GM18868 (cell line): ENCODE measurements at regions not wholly inside any gene's neighbourhood (a gene's known extent, or its start where the extent isn't known, plus 50 kb on each side); places are given as distances from the start of the nearest gene placed in this dataset.

Experiments
- ATAC-seq: cut with Tn5 transposase; IDR thresholded peaks from one replicate; pipeline ENCODE4 v1.9.1; 2021; ENCODE audit warnings: mild to moderate bottlenecking, moderate library complexity; ENCODE audit not compliant: unreplicated experiment

DNA sequence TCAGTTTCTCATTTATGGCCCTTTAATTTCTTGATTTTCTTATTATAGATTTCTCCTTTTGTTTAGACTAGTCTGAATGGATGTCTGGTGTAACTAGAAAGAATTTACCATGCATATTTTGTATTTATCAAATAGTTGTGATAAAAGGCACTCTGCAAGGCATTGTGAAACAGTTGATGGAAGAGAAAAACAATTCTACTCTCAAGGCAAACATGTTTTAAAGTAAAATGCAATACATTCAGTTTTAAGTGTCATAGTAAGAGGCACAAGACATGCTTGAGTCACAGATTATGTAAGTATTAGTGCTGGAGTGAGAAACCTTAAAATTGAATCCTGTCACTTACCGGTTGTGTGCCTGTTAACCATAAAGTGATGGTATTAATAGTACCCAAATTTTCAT lies 283.3 kb upstream of the DKK2 start:
- ATAC-seq, result no peak

GRCh38 chr4:107318078-107318477 lies 282.0 kb upstream of the DKK2 start:
- no peak for ATAC-seq

DNA sequence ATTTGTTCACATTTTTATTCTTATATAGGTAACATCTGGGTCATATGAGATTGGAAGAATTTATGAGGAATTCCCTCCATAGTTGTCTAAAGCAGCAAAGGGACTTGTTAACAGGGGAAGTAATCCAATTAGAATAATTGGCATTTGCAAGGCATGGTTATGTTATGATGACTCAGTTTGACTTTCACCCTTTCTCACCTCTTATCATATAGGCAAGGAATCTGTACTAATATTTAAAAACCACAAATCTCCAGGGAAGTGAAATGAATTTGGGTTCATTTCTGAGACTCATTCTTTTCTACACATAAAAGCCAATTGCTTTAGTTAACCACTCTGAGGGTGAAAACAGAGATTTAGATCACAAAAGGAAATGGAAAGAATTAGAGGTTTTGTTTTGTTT lies 281.5 kb upstream of the DKK2 start:
- ATAC-seq, result no peak

- no peak for ATAC-seq
These were observed 279.5 kb upstream of the DKK2 start for GRCh38 chr4:107315584-107315983.

- ATAC-seq, result no peak
These were observed 278.0 kb upstream of the DKK2 start for GRCh38 chr4:107314156-107314555.

DNA sequence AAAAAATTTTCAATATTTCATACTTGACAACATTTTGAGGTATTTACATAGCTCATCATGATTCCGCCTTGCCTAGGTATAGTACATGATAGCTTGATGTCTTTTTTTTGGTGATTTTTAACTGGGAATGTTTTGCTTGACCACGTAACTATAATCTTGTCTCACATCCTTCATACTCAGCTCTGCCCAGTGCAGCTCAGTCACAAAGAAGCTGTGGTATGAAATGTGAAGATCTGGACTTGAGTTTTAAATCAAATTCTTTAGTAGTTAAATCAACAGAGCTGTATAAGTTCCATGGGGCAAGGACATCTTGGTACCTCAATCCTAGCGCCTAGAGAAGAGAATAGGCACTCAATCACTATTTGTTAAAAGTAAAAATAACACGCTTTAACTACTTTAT lies 276.3 kb upstream of the DKK2 start:
- ATAC-seq, result no peak

GRCh38 chr4:107304699-107305286 lies 268.7 kb upstream of the DKK2 start:
- ATAC-seq, result no peak

DNA sequence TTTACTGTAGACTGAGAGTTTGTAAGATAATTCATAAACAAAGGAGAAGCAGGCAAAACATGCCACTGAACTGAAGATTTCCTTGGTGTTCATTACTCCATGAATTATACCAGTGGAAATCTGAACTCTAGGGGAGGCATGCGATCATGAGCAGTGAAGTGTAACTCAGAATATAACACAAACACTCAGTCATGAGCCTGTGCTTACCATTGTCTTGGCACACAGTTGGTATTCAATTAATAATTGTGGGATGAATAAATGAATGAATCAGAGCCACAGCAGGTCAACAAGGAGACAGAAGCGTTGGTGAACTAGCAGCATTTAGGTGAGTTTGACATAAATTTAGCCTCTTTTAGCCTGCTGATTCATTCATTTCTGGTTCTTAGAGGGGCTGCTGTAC lies 263.5 kb upstream of the DKK2 start:
- no peak for ATAC-seq

- no peak for ATAC-seq
These were observed 256.9 kb upstream of the DKK2 start for GRCh38 chr4:107292979-107293378.

GRCh38 chr4:107283587-107284559 lies 247.8 kb upstream of the DKK2 start:
- no peak for ATAC-seq

- ATAC-seq, result no peak
These were observed 243.6 kb upstream of the DKK2 start for GRCh38 chr4:107279733-107280132.

DNA sequence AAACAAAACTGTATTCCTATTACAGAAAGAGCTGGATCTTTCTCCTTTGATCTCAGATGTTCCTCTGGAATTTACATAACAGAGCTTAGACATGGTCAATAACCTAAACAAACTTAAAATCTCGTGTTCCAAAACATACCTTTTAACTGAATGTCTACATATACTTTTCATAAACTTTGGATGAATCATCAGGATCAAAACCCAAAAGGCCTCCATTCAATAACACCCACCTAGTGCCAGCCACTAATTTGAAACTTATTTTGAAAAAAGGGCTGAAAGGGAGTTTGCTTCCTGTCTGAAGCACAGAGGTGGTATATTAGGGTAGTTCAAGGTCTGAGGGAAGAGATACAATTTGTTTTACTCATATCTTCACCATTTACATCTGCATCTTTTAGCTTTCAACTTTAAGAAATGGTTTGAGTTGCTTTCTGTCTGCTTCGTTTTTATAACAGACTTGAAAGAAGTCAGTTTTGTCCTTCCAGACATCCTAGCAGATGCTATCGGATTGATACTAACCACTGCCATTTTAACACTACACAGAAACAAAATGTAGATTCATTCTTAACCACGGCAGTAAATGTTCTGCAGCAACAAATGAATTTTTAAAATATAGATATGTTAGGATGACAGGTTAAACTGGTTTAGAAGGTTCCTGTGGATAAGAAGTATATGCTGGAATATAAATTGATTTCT lies 242.8 kb upstream of the DKK2 start:
- ATAC-seq, result no peak

DNA sequence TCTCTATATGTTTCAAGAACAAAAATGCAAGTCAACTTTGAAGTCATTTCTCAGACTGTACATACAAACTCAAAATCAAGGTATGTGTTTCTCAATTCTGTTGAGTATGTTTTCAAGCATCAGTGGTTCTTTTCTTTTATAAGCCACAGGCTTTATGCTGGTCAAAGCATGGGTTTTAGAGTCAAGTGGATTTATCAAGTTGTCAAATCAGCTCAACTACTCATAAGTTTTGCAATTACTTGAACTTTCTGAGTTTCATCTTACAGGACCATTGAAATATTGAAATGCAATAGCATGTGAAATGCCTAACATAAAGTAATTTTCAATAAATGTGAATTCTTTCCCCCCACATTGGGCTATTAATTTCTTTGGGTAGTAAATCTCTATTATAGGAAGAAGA lies 239.9 kb upstream of the DKK2 start:
- no peak for ATAC-seq

DNA sequence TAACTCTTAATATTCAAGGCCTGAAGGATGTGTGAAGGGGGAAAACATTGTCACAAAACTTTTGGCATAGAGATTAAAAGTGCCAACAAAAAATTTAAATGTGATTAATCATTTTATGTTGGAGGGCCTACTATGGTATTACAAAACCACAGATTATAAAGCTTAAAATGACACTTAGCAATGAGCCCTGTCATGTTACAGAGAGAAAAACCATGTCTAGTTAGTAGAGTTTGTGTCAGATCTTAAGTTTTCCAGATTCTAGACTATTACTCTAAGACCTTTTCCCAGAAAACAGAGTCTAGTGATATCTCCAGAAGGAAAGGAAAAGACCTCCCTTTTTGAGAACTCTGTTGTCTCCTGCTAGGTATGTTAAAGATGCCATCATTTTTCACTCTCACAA lies 239.1 kb upstream of the DKK2 start:
- no peak for ATAC-seq

DNA sequence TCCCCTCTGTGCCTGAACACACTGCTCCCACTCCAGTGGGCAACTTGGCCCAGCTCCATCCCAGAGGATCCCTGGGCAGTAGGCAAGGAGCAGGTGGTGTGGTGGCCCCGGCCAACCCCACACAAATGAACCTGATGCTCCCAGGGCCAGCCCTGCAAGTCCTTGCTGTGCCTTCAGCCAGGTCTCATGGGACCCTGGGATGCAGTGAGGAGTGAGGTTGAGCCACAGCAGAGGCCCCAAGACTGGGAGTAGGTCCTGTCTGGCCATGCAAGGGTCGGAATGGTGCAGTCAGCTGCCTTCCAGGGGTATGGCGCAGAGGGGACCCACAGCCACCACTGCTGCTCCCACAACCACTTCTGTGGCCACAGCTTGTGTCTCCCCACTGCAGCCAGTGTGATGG lies 234.5 kb upstream of the DKK2 start:
- ATAC-seq, result no peak

DNA sequence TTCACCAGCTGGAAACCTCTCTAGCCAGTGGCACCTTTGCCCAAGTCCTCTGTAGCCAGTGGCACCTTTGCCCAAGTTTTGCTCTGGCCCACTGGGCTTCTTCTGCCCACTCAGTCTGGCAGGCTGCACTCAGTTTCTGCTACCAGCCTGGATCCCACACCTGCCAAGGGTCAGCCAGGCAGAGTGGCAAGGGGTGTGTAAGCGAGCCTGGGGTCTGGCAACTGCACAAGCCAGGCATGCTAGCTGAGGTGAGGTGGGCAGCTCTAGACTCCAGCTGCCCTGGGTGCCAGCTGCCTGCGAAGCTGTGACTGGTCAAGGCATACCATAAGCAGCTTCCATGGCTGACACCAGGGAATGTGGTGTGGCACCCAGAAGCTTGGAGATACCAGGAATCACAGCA lies 233.1 kb upstream of the DKK2 start:
- ATAC-seq, result no peak

DNA sequence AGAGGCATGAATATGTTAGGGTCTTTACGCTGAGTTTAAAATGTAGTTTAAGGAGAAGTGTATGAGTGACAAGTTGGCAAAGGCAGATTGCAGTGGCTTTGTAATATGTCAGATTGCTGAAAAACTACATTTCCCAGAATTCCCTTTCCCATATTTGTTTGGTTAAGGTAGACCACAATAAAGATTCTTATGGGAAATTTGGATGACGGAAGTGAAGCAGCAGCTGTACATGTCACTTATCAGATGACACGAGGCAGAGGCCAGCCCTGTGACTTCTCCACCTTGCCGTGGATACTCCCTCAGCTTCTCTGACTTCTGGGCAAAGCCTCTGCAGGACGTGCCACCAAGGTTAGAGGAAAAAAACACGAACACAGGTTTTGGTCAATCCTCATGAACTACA lies 229.7 kb upstream of the DKK2 start:
- ATAC-seq, result no peak

DNA sequence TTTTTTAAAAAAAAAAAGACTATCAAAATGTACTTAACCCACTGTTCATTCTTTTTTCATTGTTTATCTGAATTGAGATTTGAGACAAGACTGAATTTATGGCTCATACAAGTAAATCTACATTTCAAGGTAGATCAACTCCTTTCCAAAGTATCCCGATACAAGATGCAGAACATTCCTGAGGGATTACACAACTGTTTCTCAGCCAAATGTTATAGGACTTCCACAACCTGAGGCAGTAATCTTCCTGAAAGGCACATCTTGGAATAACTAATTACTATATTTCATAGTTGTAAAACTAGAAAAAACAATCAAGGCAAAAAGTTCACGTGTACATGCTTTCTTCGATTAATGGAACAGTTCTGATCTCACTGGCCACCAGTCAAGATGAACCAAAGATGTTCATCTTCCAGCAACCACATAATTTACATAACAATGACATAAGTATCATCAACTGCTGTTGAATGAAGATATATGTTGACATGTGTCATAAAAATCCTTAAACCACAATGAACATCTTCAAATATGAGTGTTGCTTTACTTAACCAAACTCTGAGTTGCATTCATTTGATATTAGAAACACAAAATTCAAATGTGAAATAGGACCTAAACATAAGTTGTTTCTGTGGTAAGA lies 225.2 kb upstream of the DKK2 start:
- no peak for ATAC-seq

DNA sequence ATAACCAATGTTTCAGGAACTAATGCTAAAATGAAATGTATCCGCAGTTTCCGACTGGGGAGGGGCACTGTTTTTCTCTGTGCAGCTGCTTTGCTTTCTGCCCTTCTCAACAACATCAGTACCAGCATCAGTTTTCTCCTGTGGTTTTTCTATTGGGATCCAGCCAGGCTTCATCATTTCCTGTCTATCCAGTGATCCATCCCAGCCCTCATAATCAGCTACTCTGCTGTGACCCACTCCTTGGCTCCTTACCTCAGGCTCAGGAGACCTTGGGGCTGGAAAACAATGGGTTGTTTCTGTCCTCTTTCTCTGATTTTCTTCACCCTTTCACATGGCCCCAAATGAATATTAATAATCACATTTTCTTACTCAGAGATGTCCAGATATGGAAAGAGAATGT lies 222.2 kb upstream of the DKK2 start:
- no peak for ATAC-seq

DNA sequence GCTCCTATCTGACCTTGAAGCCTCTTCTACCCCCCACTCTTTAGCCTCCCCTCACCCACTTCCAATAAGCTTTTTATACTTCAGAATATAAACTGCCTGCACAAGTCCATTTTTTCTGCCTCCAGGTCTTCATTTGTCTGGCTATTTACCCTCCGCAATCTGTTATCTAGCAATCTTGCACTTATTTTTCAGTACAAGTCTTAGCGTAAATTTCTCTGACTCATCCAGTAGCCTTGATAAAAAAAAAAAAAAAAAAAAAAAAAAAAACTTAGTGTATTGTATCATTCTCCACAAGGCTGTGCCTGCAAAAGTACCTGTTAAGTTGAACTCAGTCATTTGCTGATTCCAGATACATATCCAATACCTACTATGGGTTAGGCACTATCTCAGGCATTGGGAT lies 219.5 kb upstream of the DKK2 start:
- no peak for ATAC-seq

GRCh38 chr4:107255114-107255513 lies 219.0 kb upstream of the DKK2 start:
- no peak for ATAC-seq
